H9 (cell line): ENCODE measurements at regions not wholly inside any gene's neighbourhood (a gene's known extent, or its start where the extent isn't known, plus 50 kb on each side); places are given as distances from the start of the nearest gene placed in this dataset.

Source experiments
- DNase-seq: peaks from one replicate; pipeline ENCODE4 v3.0.0-alpha.2; 2017
- H2AFZ ChIP-seq: one replicate; pipeline ENCODE4 v1.6.1; 2013; ENCODE audit warnings: mild to moderate bottlenecking, low read length, control low read depth, moderate library complexity
- H2AK5ac ChIP-seq: 2 replicates; pipeline ENCODE4 v1.6.1; 2013; ENCODE audit warnings: low read length, control low read depth, mixed read lengths; ENCODE audit not compliant: insufficient read length
- H2BK120ac ChIP-seq: one replicate; pipeline ENCODE4 v1.6.1; 2013; ENCODE audit warnings: low read depth, mild to moderate bottlenecking, low read length, control low read depth, inconsistent platforms; ENCODE audit not compliant: poor library complexity, severe bottlenecking
- H2BK12ac ChIP-seq: 2 replicates; pipeline ENCODE4 v1.6.1; 2013; ENCODE audit warnings: low read length, control low read depth, mixed read lengths, low read depth; ENCODE audit not compliant: insufficient read length
- H2BK15ac ChIP-seq: 2 replicates; pipeline ENCODE4 v1.6.1; 2013; ENCODE audit warnings: low read depth, low read length, control low read depth
- H2BK20ac ChIP-seq: one replicate; pipeline ENCODE4 v1.6.1; 2013; ENCODE audit warnings: low read depth, mild to moderate bottlenecking, low read length, control low read depth, inconsistent platforms; ENCODE audit not compliant: poor library complexity, severe bottlenecking
- H2BK5ac ChIP-seq: 2 replicates; pipeline ENCODE4 v1.6.1; 2013; ENCODE audit warnings: low read length, control low read depth, mixed read lengths; ENCODE audit not compliant: insufficient read length
- H3K14ac ChIP-seq: 2 replicates; pipeline ENCODE4 v1.6.1; 2013; ENCODE audit warnings: low read length, control low read depth; ENCODE audit not compliant: insufficient read depth
- H3K18ac ChIP-seq: 2 replicates; pipeline ENCODE4 v1.6.1; 2013; ENCODE audit warnings: low read depth, mild to moderate bottlenecking, mixed read lengths, low read length, control low read depth; ENCODE audit not compliant: insufficient read length
- H3K23ac ChIP-seq: 2 replicates; pipeline ENCODE4 v1.6.1; 2013; ENCODE audit warnings: low read length, control low read depth, mixed read lengths, low read depth; ENCODE audit not compliant: insufficient read length
- H3K23me2 ChIP-seq: 2 replicates; pipeline ENCODE4 v1.6.1; 2013; ENCODE audit warnings: low read depth, mild to moderate bottlenecking, mixed read lengths, low read length, control low read depth; ENCODE audit not compliant: insufficient read length, poor library complexity, severe bottlenecking
- H3K27ac ChIP-seq: 2 replicates; pipeline ENCODE4 v1.5.1; 2013; ENCODE audit warnings: low read length, control low read depth, mixed read lengths, low read depth; ENCODE audit not compliant: insufficient read length
- H3K27me3 ChIP-seq: 2 replicates; pipeline ENCODE4 v1.6.1; 2013; ENCODE audit warnings: low read length, control low read depth, inconsistent platforms; ENCODE audit not compliant: insufficient read depth
- H3K4ac ChIP-seq: 2 replicates; pipeline ENCODE4 v1.6.1; 2013; ENCODE audit warnings: low read depth, mild to moderate bottlenecking, control low read depth, inconsistent platforms, low read length, moderate library complexity
- H3K4me1 ChIP-seq: 2 replicates; pipeline ENCODE4 v1.6.1; 2013; ENCODE audit warnings: low read length, control low read depth, inconsistent platforms; ENCODE audit not compliant: insufficient read depth
- H3K4me2 ChIP-seq: 2 replicates; pipeline ENCODE4 v1.6.1; 2013; ENCODE audit warnings: low read length, control low read depth, mixed read lengths; ENCODE audit not compliant: insufficient read length, insufficient read depth
- H3K56ac ChIP-seq: 2 replicates; pipeline ENCODE4 v1.6.1; 2013; ENCODE audit warnings: low read depth, mild to moderate bottlenecking, mixed read lengths, low read length, control low read depth; ENCODE audit not compliant: insufficient read length
- H3K79me1 ChIP-seq: 2 replicates; pipeline ENCODE4 v1.6.1; 2013; ENCODE audit warnings: low read depth, mild to moderate bottlenecking, moderate library complexity, low read length, control low read depth, inconsistent platforms; ENCODE audit not compliant: insufficient read depth, poor library complexity, severe bottlenecking
- H3K79me2 ChIP-seq: 2 replicates; pipeline ENCODE4 v1.6.1; 2013; ENCODE audit warnings: low read length, control low read depth, inconsistent platforms; ENCODE audit not compliant: insufficient read depth
- H3K9ac ChIP-seq: 2 replicates; pipeline ENCODE4 v1.6.1; 2013; ENCODE audit warnings: low read length, control low read depth, mixed read lengths; ENCODE audit not compliant: insufficient read length; ENCODE audit errors: extremely low read depth
- H3K9me3 ChIP-seq: one replicate; pipeline ENCODE4 v1.6.1; 2013; ENCODE audit warnings: low read depth, low read length, inconsistent platforms; ENCODE audit not compliant: control insufficient read depth
- H3T11ph ChIP-seq: one replicate; pipeline ENCODE4 v1.6.1; 2013; ENCODE audit warnings: mild to moderate bottlenecking, low read length, control low read depth, inconsistent platforms
- H4K20me1 ChIP-seq: one replicate; pipeline ENCODE4 v1.6.1; 2013; ENCODE audit not compliant: control insufficient read depth, insufficient read length, insufficient read depth
- H4K5ac ChIP-seq: 2 replicates; pipeline ENCODE4 v1.6.1; 2013; ENCODE audit warnings: low read depth, mild to moderate bottlenecking, mixed read lengths, low read length, control low read depth; ENCODE audit not compliant: insufficient read length
- H4K8ac ChIP-seq: replicated peaks from 2 replicates; pipeline ENCODE4 v1.6.1; 2013; ENCODE audit warnings: low read length, control low read depth, mixed read lengths, low read depth; ENCODE audit not compliant: insufficient read length
- H4K91ac ChIP-seq: 2 replicates; pipeline ENCODE4 v1.6.1; 2013; ENCODE audit warnings: low read depth, mild to moderate bottlenecking, moderate library complexity, mixed read lengths, low read length, control low read depth; ENCODE audit not compliant: insufficient read length
- H3K27ac Mint-ChIP-seq, 3 experiments: 2 replicates in 2 of 3; 3 replicates in 1 of 3; pipeline ENCODE4 v1.8.0; 2020 to 2021; ENCODE audit warnings: mixed read lengths in 3 of 3, mild to moderate bottlenecking in 1 of 3, moderate library complexity in 1 of 3
- H3K27me3 Mint-ChIP-seq: 2 replicates; pipeline ENCODE4 v1.8.0; 2021; ENCODE audit warnings: low read depth, mild to moderate bottlenecking, moderate library complexity, mixed read lengths
- H3K36me3 Mint-ChIP-seq, 3 experiments: 2 replicates in 2 of 3; 3 replicates in 1 of 3; pipeline ENCODE4 v1.8.0; 2020 to 2021; ENCODE audit warnings: low read depth in 3 of 3, mixed read lengths in 3 of 3; ENCODE audit not compliant: insufficient read depth in 1 of 3
- H3K4me1 Mint-ChIP-seq, 2 experiments: 2 replicates each; pipeline ENCODE4 v1.8.0; 2020; ENCODE audit warnings: mixed read lengths in 2 of 2
- H3K4me3 Mint-ChIP-seq, 2 experiments: 2 replicates in 1 of 2; 3 replicates in 1 of 2; pipeline ENCODE4 v1.8.0; 2020 to 2021; ENCODE audit warnings: mild to moderate bottlenecking in 2 of 2, mixed read lengths in 2 of 2, moderate library complexity in 1 of 2
- H3K9me3 Mint-ChIP-seq, 2 experiments: 2 replicates in 1 of 2; 3 replicates in 1 of 2; pipeline ENCODE4 v1.8.0; 2020; ENCODE audit warnings: mild to moderate bottlenecking in 2 of 2, mixed read lengths in 2 of 2, moderate library complexity in 1 of 2
- WGBS: extraction: QIAGEN DNeasy Blood & Tissue Kit; methylation state at CpG from one replicate; pipeline ENCODE4 v1.1.7; 2013; ENCODE audit warnings: missing lambda C conversion rate, low lambda C conversion rate, mixed read lengths; ENCODE audit not compliant: insufficient read length; ENCODE audit errors: extremely low coverage; 5-methylcytosine and 5-hydroxymethylcytosine counted together
- TF ChIP-seq, protein P1 (sequence below): fragments of 200-600 bp; sonication (generic); conservative IDR thresholded peaks from 3 replicates; pipeline ENCODE4 v1.8.0; 2021; ENCODE audit warnings: antibody characterized with exemption, mild to moderate bottlenecking

DNA sequence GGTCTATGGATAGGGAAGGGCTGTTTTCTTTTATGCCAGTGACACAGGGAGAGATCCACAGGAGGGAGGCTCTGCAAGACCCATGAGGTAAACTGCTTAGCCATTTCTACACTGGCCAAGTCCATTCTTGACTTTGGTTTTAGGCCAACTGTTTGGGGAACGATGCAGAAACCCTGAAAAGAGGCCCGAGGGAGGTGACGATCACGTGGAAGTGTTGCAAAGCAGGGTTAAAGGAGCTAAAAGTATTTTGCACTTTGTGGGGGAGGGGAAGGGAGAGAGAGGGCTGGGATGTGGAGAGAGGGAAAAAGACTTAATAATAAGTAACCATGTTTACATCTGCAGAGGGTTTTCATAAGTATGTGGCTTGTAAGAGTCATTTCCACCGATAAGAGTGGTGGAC, 239.7 kb downstream of the EMX2 start:
- DNase-seq, result no peak

More for the DNA sequence above, 239.7 kb downstream of the EMX2 start:
- Mint-ChIP-seq H3K9me3 (no peaks in the 10 kb centered on the region), H3K36me3 (no peaks in the 10 kb centered on the region), H3K4me1 (peaks cover 7% of the 10 kb centered on the region in 2 experiments), H3K27ac (no peak overlapping the region; a peak in 1 of 7 replicates), H3K4me3 (no peak overlapping the region), H3K27me3 (peaks cover 12% of the 10 kb centered on the region)
- no peaks in the 10 kb centered on the region for H3K79me2 ChIP-seq
- no peak overlapping the region for H3K4me2 ChIP-seq
- no peak overlapping the region for H2BK120ac ChIP-seq
- H3K23ac ChIP-seq, result no peak overlapping the region
- no peak overlapping the region for H4K8ac ChIP-seq
- no CpG with 5 or more reads among the region's 5 CpGs for whole genome bisulfite sequencing
- H4K91ac ChIP-seq, result no peak overlapping the region
- no peak overlapping the region for H2BK12ac ChIP-seq
- H3K9ac ChIP-seq, result no peak overlapping the region
- no peaks in the 10 kb centered on the region for H3K4me1 ChIP-seq
- no peak overlapping the region for H3K18ac ChIP-seq
- no peak overlapping the region for H3K4ac ChIP-seq
- no peaks in the 10 kb centered on the region for H3K79me1 ChIP-seq
- no peaks in the 10 kb centered on the region for H3K23me2 ChIP-seq
- no peaks in the 10 kb centered on the region for H4K20me1 ChIP-seq
- no peak overlapping the region for H4K5ac ChIP-seq
- H3K56ac ChIP-seq, result no peak overlapping the region
- H2AFZ ChIP-seq, result no peak overlapping the region
- no peak overlapping the region for H3K14ac ChIP-seq
- H2BK5ac ChIP-seq, result no peak overlapping the region
- H3T11ph ChIP-seq, result no peak overlapping the region
- H3K27ac ChIP-seq, result no peak overlapping the region
- no peak overlapping the region for H2AK5ac ChIP-seq
- H3K9me3 ChIP-seq, result no peaks in the 10 kb centered on the region
- no peak overlapping the region for H2BK15ac ChIP-seq
- H2BK20ac ChIP-seq, result no peak overlapping the region
- TF ChIP-seq, protein P1, sequence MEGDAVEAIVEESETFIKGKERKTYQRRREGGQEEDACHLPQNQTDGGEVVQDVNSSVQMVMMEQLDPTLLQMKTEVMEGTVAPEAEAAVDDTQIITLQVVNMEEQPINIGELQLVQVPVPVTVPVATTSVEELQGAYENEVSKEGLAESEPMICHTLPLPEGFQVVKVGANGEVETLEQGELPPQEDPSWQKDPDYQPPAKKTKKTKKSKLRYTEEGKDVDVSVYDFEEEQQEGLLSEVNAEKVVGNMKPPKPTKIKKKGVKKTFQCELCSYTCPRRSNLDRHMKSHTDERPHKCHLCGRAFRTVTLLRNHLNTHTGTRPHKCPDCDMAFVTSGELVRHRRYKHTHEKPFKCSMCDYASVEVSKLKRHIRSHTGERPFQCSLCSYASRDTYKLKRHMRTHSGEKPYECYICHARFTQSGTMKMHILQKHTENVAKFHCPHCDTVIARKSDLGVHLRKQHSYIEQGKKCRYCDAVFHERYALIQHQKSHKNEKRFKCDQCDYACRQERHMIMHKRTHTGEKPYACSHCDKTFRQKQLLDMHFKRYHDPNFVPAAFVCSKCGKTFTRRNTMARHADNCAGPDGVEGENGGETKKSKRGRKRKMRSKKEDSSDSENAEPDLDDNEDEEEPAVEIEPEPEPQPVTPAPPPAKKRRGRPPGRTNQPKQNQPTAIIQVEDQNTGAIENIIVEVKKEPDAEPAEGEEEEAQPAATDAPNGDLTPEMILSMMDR, result no peak
- H3K27me3 ChIP-seq, result no peaks in the 10 kb centered on the region
